ENCODE measurements at regions not wholly inside any gene's neighbourhood (a gene's known extent, or its start where the extent isn't known, plus 50 kb on each side); places are given as distances from the start of the nearest gene placed in this dataset.

DNA sequence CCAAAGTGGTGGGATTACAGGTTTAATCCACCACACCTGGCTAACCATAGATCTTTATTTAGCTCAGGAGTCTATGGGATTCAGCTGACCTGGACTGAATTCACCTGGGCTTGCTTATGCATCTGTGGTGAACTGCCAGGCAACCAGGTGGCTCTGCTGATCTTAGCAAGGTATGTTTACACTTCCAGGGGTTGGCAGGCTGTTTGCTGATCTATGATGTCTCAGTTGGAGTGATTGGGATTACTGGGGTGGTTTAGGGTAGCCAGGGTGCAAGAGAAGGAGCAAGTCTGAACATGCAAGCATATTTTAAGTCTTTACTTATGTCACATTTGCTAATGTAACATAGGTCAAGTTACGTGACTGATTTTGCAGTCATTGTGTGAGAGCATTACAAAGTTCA lies 63.6 kb upstream of the JAK2 start:
- no peaks in the 10 kb centered on the region for H3K9me3 ChIP-seq (ENCODE audit: control insufficient read depth, insufficient read depth, low read depth, low read length)
- POLR2A ChIA-PET = no interaction called here
- H3K4me1 ChIP-seq (ENCODE audit: control insufficient read depth, insufficient read depth, low read length) = no peaks in the 10 kb centered on the region
- no peak overlapping the region for H3K27ac ChIP-seq (ENCODE audit: extremely low read depth, low read depth, low read length)
- CTCF ChIA-PET = interaction anchor here (0.9 to 2.0 kb wide), 2 partner anchors 12 to 159 kb away, joined by 3 to 10 read pairs; no protein-coding TSS in a partner anchor
- TF ChIP-seq ZFP3 (tag by site-specific recombination; IDR thresholded peaks at IDR 0.05; ENCODE audit: low read depth) = no peak
- TF ChIP-seq, protein P1, sequence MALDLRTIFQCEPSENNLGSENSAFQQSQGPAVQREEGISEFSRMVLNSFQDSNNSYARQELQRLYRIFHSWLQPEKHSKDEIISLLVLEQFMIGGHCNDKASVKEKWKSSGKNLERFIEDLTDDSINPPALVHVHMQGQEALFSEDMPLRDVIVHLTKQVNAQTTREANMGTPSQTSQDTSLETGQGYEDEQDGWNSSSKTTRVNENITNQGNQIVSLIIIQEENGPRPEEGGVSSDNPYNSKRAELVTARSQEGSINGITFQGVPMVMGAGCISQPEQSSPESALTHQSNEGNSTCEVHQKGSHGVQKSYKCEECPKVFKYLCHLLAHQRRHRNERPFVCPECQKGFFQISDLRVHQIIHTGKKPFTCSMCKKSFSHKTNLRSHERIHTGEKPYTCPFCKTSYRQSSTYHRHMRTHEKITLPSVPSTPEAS (tag by site-specific recombination; IDR thresholded peaks at IDR 0.05) = no peak
- TF ChIP-seq, protein P2, sequence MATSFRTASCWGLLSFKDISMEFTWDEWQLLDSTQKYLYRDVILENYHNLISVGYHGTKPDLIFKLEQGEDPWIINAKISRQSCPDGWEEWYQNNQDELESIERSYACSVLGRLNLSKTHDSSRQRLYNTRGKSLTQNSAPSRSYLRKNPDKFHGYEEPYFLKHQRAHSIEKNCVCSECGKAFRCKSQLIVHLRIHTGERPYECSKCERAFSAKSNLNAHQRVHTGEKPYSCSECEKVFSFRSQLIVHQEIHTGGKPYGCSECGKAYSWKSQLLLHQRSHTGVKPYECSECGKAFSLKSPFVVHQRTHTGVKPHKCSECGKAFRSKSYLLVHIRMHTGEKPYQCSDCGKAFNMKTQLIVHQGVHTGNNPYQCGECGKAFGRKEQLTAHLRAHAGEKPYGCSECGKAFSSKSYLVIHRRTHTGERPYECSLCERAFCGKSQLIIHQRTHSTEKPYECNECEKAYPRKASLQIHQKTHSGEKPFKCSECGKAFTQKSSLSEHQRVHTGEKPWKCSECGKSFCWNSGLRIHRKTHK (tag by site-specific recombination; IDR thresholded peaks at IDR 0.05) = no peak
- no peak for TF ChIP-seq ZNF549 (tag by site-specific recombination; IDR thresholded peaks at IDR 0.05)
- no peak for TF ChIP-seq ZNF155 (tag by site-specific recombination; IDR thresholded peaks at IDR 0.05)
- no peak for TF ChIP-seq ZNF610 (tag by site-specific recombination; IDR thresholded peaks at IDR 0.05; ENCODE audit: borderline replicate concordance)
- TF ChIP-seq, protein P3, sequence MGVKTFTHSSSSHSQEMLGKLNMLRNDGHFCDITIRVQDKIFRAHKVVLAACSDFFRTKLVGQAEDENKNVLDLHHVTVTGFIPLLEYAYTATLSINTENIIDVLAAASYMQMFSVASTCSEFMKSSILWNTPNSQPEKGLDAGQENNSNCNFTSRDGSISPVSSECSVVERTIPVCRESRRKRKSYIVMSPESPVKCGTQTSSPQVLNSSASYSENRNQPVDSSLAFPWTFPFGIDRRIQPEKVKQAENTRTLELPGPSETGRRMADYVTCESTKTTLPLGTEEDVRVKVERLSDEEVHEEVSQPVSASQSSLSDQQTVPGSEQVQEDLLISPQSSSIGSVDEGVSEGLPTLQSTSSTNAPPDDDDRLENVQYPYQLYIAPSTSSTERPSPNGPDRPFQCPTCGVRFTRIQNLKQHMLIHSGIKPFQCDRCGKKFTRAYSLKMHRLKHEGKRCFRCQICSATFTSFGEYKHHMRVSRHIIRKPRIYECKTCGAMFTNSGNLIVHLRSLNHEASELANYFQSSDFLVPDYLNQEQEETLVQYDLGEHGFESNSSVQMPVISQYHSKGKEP (tag by site-specific recombination; IDR thresholded peaks at IDR 0.05) = no peak
- TF ChIP-seq, protein P4, sequence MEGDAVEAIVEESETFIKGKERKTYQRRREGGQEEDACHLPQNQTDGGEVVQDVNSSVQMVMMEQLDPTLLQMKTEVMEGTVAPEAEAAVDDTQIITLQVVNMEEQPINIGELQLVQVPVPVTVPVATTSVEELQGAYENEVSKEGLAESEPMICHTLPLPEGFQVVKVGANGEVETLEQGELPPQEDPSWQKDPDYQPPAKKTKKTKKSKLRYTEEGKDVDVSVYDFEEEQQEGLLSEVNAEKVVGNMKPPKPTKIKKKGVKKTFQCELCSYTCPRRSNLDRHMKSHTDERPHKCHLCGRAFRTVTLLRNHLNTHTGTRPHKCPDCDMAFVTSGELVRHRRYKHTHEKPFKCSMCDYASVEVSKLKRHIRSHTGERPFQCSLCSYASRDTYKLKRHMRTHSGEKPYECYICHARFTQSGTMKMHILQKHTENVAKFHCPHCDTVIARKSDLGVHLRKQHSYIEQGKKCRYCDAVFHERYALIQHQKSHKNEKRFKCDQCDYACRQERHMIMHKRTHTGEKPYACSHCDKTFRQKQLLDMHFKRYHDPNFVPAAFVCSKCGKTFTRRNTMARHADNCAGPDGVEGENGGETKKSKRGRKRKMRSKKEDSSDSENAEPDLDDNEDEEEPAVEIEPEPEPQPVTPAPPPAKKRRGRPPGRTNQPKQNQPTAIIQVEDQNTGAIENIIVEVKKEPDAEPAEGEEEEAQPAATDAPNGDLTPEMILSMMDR (tag by site-specific recombination; IDR thresholded peaks at IDR 0.05) = no peak
- H3K36me3 ChIP-seq (ENCODE audit: control insufficient read depth in 2 of 2, insufficient read depth in 1 of 2, low read length in 2 of 2) = no peaks in the 10 kb centered on the region
- H3K4me3 ChIP-seq (ENCODE audit: low read depth, low read length) = no peak overlapping the region

DNA sequence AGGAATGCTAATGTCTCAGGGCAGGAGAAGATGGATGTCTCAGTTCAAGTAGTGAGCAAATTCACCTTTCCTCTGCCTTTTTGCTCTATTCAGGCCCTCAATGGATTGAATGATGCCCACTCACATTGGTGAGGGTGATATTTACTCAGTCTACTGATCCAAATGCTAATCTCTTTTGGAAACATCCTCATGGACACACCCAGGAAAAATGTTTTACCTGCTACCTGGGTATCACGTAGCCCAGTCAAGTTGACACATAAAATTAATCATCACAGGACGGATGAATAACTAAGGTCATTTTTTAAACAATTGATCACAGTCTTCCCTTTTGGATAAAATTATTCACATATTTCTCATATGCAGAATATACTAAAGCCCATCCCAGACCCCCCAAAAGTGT lies 63.0 kb upstream of the JAK2 start:
- Histone ChIP-seq H3K27ac (ENCODE audit: extremely low read depth, low read depth, low read length) (no peak overlapping the region), H3K36me3 (ENCODE audit: control insufficient read depth in 2 of 2, insufficient read depth in 1 of 2, low read length in 2 of 2) (no peaks in the 10 kb centered on the region), H3K4me1 (ENCODE audit: control insufficient read depth, insufficient read depth, low read length) (no peaks in the 10 kb centered on the region), H3K4me3 (ENCODE audit: low read depth, low read length) (no peak overlapping the region), H3K9me3 (ENCODE audit: control insufficient read depth, insufficient read depth, low read depth, low read length) (no peaks in the 10 kb centered on the region)
- CTCF ChIA-PET = interaction anchor here (2.0 kb wide), 1 partner anchor 160 kb away, joined by 10 read pairs; no protein-coding TSS in a partner anchor
- POLR2A ChIA-PET = no interaction called here
- TF ChIP-seq, protein P1 (tag by site-specific recombination; IDR thresholded peaks at IDR 0.05) = no peak
- TF ChIP-seq SETDB1 (IDR thresholded peaks at IDR 0.05; ENCODE audit: insufficient read length, low read length) = no peak
- TF ChIP-seq ZNF701 (tag by site-specific recombination; IDR thresholded peaks at IDR 0.05) = no peak
- no peak for TF ChIP-seq ZFP69B (tag by site-specific recombination; IDR thresholded peaks at IDR 0.05)
- TF ChIP-seq, protein P5, sequence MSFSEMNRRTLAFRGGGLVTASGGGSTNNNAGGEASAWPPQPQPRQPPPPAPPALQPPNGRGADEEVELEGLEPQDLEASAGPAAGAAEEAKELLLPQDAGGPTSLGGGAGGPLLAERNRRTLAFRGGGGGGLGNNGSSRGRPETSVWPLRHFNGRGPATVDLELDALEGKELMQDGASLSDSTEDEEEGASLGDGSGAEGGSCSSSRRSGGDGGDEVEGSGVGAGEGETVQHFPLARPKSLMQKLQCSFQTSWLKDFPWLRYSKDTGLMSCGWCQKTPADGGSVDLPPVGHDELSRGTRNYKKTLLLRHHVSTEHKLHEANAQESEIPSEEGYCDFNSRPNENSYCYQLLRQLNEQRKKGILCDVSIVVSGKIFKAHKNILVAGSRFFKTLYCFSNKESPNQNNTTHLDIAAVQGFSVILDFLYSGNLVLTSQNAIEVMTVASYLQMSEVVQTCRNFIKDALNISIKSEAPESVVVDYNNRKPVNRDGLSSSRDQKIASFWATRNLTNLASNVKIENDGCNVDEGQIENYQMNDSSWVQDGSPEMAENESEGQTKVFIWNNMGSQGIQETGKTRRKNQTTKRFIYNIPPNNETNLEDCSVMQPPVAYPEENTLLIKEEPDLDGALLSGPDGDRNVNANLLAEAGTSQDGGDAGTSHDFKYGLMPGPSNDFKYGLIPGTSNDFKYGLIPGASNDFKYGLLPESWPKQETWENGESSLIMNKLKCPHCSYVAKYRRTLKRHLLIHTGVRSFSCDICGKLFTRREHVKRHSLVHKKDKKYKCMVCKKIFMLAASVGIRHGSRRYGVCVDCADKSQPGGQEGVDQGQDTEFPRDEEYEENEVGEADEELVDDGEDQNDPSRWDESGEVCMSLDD (tag by site-specific recombination; IDR thresholded peaks at IDR 0.05) = no peak
- TF ChIP-seq ZBTB1 (tag by site-specific recombination; IDR thresholded peaks at IDR 0.05) = no peak
- TF ChIP-seq ZNF155 (tag by site-specific recombination; IDR thresholded peaks at IDR 0.05) = no peak
- no peak for TF ChIP-seq ZNF324 (tag by site-specific recombination; IDR thresholded peaks at IDR 0.05)
- no peak for TF ChIP-seq ZNF354C (tag by site-specific recombination; IDR thresholded peaks at IDR 0.05; ENCODE audit: borderline replicate concordance, low read depth)
- TF ChIP-seq ZBTB48 (tag by site-specific recombination; IDR thresholded peaks at IDR 0.05) = no peak

Data from HEK293 (cell line).